GM12892 (cell line): ENCODE measurements at regions not wholly inside any gene's neighbourhood (a gene's known extent, or its start where the extent isn't known, plus 50 kb on each side); places are given as distances from the start of the nearest gene placed in this dataset.

Experiments used
- DNase-seq: peaks from one replicate; pipeline ENCODE4 v3.0.0; 2011; ENCODE audit not compliant: insufficient read length
- FAIRE-seq: peaks from 2 replicates; lab custom pipeline; 2011; peaks lifted over from hg19 to GRCh38; lab: Jason Lieb, UNC
- POLR2A ChIP-seq: IDR thresholded peaks from 2 replicates; pipeline ENCODE4 v1.6.1; 2011; ENCODE audit warnings: low read depth, low read length, control low read depth
- POLR2AphosphoS5 ChIP-seq: IDR thresholded peaks from 2 replicates; pipeline ENCODE4 v1.6.1; 2011; ENCODE audit warnings: low read depth, low read length, control low read depth
- TAF1 ChIP-seq: IDR thresholded peaks from 2 replicates; pipeline ENCODE4 v1.6.1; 2011; ENCODE audit warnings: low read depth, mild to moderate bottlenecking, control low read depth, low read length, borderline replicate concordance

DNA sequence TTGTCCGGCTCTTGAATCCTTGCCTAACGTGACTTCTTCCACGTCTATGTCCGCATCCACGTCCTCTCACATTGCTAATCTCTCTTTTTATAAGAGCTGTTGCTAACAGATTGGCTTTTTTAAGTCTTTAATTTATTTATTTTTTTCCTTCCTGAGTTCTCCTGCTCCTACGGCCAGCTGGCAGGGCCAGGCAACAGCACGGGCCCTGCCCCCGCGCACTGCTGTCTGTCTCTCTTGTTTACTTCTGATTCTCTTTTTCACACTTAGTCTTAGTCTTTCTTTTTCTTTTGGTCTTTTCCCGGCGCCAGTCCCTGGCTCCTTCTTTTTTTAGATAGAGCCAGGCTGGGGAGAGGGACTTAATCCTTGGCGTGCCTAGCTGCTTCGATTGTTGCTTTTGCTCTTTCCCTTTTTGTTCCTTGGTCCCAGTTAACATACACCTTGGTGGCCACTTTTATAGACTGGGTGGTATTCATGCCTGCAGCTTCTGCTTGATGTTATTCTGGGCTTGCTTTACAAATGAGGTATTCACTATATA, 53.2 kb upstream of the RBMX start:
- FAIRE-seq (no peak), DNase-seq (no peak)
- no peak for TF ChIP-seq POLR2A
- TF ChIP-seq TAF1: no peak
- TF ChIP-seq POLR2AphosphoS5: no peak

DNA sequence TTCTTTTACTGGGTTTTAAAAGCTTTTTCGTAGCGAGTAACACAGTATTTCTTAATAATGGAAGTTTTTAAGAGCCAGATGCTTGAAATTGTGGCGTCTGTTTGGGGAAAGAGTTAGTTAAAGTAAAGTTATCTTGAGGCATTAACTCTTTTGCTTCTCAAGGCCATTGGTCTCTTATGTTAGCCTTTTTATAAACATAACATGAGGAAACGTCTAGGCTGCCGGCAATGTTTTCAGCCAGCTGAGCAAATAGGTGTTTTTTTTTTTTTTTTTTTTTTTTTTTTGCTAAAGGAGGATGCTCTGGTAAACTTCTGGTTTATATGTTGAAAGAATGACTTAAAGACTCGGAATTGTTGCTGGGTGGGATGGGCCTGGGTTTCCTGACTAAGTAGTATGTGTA, 51.1 kb upstream of the RBMX start:
- TF ChIP-seq POLR2A (no peak), TAF1 (no peak), POLR2AphosphoS5 (no peak)
- FAIRE-seq: no peak

More for the DNA sequence above, 51.1 kb upstream of the RBMX start:
- no peak for DNase-seq
